GM18870 (cell line): ENCODE measurements at regions not wholly inside any gene's neighbourhood (a gene's known extent, or its start where the extent isn't known, plus 50 kb on each side); places are given as distances from the start of the nearest gene placed in this dataset.

ENCODE experiments used
- ATAC-seq: cut with Tn5 transposase; IDR thresholded peaks from one replicate; pipeline ENCODE4 v1.9.1; 2021; ENCODE audit warnings: moderate library complexity; ENCODE audit not compliant: unreplicated experiment

DNA sequence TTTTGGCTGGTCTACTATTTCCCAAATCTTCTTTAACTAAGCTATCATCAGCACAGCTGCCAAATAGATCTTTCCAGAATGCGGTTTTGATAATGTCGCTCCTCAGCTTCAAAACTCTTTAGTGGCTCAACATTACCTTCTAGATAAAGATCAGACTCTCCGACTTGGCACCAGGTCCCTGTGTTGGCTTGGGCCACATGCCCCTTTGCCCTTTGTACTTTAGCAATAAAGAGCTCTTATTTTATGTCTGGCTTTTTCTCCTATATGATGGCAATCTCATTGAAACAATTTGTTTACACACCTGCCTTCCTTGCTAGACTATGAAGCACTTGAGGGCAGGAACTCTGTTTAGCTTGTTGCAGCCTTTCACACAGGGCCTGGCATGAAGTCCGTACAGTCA, 128.9 kb upstream of the GATA6 start:
- ATAC-seq: no peak

DNA sequence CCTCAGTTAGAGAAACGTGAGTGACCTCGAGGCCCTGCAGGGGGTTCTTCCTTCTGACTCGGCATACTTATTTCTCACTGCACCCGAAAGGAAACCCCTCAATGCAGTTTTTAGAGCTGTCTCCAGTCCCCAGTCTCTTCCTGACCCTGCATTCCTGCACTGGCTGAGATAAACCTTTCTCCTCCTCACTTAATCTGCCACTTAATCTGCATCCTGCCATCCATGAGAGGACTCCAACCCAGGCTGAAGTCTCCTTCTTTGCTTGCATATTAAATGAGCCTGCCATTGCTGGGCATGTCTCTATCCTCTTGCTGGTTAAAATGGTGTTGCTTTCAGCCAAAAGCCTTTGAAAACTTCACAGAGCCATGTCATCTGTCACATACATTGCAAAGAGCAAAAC, 125.6 kb upstream of the GATA6 start:
- ATAC-seq: no peak

DNA sequence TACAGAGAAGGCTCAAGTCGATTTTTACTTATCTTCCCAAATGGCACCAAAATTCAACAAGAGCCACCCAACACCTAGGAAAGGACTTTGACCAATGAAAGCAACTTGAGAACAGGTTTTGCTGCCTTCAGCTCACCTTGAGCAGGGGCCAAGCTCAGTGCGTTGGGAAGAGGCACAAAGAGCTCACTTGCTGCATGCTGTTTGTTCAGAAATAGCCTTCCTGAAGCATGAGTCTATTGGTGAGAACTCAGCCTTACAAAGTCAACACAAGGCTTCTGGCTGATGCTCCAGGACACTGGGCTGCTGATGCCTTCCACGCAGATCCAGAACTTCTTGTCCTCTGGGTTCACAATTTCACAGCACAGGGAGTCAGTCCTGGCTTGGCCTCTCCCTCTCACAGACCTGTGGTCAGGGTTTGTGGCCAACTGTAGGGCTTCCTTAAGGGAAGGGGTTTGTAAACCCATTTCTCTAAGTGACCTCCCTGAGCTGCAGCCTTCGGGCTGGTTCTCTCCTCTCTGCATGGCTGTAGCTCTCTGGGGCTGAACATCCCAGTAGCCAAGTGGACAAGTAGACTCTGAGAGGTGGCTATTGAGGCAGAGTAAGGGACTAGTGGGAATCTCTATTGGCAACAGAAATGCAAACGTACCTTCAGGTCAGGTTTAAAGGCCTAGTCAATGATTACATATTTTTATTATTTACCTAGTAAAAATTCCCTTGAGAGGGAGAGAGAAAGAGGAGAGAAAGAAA, 124.7 kb upstream of the GATA6 start:
- no peak for ATAC-seq

DNA sequence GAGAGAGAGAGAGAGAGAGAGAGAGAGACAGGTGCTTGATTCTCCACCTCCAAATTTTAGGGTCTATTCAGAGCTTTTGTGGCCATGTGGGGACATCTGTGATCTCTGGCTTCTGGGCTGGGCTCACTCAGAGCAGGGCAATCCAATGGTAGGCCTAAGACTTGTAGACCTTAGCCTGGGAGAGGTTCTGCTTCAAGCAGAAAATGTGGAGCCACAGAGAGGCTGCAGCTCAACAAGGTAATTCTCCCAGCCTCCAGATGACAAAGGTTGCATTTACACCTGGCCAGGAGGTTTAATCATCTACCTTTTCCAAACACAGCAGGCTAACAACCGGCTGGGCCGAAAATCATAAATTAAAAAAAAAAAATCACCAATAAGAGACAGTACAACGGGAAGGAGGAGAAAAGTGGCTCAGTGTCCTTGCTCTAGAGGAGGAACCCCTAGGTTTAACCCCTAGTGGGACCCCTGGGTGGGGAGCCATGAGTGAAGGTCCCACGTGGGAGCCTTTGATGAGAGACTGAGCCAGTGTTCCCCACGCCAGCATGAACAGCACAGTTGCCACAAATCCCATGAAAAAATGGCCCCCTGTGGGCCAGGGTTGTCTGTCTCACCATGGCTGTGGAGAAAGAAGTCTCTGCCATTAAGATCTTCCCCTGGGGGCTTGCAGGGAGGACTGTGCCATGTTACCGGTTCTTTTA, 124.0 kb upstream of the GATA6 start:
- ATAC-seq: no peak

DNA sequence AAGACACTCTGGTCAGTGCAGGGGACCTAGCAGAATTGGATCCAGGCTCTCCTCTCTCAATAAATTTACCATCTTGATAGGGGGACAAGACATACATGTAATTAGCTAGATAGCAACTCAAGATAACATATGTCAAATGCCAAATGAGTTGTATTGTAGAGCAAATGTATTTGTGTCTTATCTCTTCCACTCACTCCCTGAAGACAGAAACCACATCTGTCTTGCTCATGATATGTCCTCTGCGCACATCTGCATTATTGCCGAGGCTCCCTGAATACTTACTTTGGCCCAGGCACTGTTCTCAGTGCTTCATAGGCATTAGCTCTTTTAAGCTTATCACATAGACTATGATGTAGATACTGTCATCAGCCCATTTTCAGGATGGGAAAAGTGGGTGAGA, 122.9 kb upstream of the GATA6 start:
- no peak for ATAC-seq

DNA sequence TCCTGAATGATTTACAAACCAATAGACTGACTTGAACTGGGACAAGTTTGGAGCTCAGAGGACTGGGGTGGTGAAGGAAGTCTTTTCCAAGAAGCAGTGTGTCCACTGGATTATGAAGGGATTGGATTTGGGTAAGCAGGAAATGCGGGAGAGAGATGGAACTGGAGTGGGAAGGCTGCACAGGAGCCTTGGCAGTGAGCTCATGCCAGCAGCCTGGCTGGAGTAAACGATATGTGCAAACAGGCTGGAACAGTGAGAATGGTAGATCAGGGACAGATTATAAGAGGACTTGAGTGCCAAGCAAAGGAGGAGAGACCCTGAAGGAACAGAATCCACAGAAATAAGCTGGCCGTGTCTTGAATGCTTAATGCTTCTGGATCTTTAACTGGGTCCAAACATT, 121.9 kb upstream of the GATA6 start:
- ATAC-seq: no peak

DNA sequence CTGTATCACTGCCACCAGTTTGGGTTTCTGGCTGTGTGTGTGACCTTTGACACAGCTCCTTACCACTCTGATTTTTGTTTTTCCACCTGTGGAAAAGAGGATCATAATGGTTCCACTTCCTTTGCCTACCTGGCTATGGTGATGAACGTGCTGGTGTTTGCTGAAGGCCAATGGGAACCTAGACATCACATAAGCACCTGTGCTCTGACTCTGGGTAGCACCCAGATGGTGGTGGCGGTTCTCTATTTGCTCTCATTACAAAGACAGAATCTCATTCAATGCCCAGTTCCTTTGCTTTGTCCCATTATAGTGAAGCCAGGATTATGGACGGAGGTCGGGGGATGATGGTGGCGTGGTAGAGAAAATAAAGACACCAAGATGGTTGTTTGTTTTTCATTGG, 121.2 kb upstream of the GATA6 start:
- ATAC-seq: no peak

DNA sequence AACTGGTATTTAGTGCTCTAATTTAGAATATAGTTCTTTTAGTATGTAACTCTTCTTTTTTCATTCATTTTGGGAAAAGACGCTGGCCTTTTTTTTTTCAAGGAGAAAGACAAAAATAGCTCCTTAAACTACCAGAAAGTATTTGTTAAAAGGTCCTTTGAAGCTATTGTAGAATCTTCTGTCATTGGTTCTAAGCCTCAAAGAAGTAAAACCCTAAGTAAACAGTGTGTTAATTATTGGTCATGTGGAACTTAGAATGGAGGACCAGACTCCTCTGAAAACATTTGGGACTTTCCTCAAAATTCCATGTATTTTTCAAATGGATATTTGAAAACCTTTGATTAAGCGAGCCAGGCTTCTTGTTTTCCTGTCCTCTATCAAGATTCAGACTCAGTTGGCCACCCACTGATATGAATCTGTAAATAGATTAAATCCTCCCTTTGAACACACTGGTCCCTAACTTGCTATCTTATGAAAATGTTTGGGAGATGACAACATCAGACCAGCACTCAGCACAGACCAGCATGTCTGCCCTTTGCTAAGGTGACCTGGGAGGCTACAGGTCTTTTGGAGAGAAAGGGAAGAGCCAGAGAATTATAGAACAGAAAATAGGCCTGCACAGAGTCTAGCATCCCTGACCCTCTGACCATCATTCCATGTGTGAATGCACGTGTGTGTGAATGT, 120.3 kb upstream of the GATA6 start:
- no peak for ATAC-seq

DNA sequence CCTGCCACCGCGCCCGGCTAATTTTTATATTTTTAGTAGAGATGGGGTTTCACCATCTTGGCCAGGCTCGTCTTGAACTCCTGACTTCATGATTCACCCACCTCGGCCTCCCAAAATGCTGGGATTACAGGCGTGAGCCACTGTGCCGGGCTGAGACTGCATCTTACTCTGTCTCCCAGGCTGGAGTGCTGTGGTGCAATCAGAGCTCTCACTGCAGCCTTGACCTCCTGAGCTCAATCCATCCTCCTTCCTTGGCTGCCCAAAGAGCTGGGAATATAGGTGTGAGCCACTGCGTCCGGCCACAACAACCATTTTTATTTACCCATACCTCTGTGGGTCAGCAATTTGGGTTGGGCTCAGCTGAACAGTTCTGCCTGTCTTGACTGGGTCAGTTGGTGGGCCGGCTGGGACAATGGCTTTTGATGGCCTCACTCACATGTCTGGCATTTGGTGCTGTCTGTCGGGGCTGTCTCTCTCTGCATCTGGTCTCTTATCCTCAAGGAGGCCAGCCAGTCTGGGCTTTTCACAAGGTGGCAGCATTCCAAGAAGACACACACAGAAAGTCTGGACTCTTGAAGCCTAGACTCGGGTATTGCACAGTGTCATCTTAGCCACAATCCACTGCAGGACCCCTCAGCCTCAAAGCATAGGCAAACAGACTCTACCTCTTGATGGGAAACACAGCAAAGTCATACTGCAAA, 116.8 kb upstream of the GATA6 start:
- no peak for ATAC-seq

DNA sequence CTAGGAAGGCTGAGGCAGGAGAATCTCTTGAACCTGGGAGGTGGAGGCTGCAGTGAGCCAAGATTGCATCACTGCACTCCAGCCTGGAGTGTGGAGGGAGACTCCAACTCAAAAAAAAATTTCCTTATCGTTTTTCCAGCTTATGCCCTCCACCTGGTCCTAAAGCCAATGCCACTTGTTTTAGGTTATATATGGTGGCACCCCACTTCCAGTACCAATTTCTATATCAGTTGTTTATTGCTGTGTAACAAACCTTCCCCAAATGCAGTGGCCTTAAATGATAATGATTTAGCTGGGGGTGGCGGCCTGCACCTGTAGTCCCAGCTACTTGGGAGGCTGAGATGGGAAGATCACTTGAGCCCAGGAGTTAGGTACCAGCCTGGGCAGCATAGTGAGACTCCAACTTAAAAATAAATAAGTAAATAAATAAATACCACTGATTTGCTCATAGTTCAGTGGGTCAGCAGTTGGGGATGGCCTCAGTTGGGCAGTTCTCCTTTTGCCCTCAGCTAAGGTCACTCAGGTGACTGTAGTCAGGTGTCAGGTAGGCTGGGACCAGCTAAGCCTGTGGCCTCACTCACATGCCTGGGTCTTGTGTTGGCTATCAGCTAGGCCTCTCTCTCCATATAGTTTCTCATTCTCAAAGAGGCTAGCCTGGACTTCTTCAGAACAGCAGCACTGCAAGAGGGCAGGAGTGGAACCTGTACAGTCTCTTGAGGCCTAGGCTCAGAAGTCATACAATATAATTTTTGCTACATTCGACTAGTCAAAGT, 113.7 kb upstream of the GATA6 start:
- no peak for ATAC-seq

DNA sequence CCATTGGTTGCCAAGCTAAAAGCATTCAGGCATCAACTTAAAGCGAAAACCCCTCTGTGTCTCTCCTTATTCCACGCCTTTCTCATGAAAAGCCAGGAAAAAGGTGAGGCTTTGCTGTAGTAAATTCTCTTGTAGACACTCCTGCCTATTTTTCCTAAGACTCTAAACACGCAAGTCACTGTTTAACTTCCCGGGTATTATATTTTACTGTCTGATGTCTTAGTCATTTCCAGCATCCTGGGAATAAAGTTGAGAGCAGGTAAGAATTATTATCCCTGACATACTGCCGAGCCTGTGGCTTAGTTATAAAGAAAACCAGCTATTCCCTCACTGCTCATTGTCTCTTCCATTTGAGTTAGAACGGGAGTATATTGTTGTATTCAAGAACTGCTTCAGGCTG, 112.4 kb upstream of the GATA6 start:
- no peak for ATAC-seq

DNA sequence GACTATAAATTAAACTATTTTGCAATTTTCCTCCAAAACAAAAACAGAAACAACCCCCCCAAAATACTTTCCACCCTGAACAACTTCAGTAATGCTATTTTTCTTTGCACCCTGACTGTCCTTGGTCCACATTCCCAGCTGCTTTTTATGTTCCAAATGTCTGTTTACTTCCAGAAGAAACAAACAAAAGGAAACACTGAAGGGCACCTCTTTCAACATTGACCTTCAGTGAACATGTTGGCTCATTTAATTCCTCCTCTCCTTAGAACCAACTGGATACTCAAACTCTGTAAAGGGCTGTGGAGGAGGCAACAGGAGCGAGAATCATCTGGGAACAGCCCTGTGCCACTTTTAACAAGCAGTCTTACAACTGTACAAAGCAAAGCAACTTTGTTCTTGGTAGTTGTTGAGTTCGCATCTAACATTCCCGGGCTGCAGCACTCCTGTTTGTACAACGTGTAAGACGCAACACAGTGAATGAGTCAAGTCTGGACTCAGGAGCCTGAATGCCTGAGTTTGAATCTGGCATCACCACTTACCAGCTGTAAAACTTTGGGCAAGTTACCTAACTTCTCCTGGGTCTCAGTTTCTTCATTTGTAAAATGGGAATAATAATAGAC, 111.4 kb upstream of the GATA6 start:
- ATAC-seq: no peak

DNA sequence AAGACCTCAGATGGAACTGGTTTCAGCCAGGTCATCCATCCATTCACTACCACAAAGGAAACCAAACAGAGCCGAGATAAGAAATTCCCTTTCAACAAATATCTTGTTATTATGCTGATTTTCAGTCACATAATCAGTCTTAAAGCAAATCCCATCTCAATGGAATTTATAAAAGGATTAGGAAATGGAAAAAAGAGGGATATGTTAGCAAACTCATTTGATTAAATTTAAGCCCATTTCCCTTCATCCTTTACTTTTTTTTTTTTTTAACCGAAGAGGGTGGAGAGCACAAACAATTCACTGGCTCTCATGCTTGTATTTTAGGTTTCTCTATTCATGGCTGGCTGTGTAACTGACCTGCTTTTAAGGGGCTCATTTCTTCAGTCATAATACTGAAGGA, 109.0 kb upstream of the GATA6 start:
- ATAC-seq: no peak

DNA sequence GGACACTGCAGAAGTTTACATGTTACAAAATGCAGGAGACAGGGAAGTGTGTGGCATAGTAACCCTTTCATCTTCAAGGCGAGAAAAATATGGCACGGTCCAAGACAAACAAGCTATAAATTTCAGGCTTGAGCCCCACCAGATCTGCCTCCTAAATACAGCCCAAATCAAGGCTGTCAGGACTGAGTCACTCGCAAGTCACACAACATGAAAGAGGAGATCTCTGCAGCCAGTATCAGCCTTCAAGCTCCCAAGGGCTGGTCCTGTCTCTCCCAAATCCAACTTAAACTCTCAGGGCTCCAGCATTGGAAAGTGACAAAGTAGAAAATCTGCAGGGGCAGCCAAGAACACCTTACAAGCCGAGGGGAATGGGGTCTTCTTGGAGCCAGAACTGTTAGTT, 106.3 kb upstream of the GATA6 start:
- no peak for ATAC-seq

DNA sequence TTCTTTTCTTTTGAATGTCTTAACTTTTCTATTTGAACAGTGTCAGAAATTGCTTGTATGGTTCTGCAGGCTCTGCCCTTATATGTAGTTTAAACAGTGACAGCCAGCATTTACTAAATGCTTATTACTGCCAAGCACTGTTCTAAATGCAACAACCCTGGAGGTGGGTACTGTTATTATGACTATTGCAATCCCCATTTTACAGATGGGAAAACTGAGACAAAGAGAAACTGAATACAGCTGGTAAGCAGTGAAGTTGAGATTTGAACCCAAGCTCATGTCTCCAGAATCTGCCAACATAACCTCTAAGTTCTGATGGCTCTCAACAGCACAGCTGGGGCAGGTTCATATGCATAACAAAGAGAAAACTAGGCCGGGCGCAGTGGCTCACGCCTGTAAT, 105.7 kb upstream of the GATA6 start:
- no peak for ATAC-seq

DNA sequence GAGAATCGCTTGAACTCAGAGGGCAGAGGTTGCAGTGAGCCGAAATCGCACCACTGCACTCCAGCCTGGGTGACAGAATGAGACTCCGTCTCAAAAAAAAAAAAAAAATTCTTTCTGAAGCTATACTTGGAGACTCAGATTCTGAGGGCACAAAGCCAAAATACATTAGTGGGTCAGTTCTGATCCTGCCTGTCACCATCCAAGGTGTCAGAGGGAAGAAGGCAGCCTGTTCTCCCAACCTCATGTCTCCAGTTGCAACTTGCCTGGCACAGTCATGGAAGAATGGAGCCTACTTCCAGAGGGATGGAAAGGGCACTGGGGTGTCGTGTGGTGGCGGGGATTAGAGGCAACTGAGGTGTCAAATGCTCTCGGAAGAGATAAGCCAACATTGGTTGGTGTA, 104.8 kb upstream of the GATA6 start:
- ATAC-seq: no peak

DNA sequence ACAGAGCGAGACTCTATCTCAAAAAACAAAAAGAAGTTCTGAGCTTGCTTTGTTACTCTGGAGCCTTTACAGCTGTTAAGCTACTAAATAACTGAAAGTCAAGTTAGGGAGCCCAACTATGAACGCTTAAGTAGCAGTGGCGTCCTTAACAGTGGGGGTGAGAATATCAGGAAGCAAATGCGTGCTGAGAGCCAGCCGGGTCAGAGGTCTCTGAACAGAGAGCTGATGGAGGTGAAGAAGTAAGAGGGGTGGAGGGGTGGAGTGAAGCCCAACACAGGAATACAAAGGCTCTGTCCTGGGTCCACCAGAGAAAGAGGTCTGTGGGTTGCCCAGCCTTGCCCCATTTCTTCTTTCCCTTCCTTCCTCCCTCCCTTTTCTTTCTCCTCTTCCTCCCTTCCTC, 104.1 kb upstream of the GATA6 start:
- ATAC-seq: no peak

DNA sequence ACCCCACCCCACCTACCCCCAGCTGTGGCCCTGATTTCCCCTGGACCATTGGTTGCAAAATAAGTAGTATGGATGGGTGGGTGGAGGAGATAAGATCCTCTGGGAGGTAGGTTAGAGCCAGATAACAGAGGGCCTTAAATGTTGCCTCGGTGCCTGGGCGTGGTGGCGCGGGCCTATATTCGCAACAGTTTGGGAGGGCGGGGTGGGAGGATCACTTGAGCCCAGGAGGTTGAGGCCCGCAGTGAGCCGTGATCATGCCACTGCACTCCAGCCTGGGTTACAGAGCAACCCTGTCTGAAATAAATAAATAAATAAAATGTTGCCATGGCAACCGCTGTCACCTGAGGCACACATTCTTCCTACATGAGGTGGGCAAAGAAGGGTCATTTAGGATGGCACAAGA, 103.3 kb upstream of the GATA6 start:
- no peak for ATAC-seq

DNA sequence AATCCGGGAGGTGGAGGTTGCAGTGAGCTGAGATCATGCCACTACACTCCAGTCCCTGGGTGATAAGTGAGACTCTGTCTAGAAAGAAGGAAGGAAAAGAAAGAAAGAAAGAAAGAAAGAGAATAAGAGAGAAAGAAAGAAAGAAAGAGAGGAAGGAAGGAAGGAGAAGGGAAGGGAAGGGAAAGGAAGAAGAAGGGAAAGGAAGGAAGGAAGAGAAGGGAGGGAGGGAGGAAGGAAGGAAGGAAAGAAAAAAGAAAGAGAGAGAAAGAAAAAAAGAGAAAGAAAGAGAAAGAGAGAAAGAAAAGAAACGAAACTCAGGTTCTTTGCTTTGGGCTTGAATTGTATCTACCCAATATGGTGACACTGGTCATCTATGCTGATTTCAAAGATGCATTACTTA, 102.3 kb upstream of the GATA6 start:
- no peak for ATAC-seq

DNA sequence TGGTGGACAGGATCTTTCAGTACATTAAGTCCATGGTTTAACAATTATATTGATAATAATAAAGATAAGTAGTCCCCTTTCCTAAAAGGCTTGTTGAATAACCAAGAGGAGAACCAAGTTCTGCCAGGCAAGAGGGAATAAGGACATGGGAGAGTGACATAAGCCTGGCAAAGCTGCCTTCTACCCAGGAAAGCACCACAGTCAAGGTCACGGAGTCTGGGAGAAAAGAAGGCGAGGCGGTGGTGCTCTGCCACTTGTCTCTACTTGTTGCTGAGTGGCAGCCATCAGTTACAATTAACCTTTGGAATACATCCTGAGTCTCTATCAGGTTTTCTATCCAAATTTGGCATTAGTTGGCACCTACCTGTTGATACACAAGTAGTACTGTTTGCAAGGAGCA, 101.7 kb upstream of the GATA6 start:
- ATAC-seq: no peak
